ENCODE measurements at regions not wholly inside any gene's neighbourhood (a gene's known extent, or its start where the extent isn't known, plus 50 kb on each side); places are given as distances from the start of the nearest gene placed in this dataset.

DNA sequence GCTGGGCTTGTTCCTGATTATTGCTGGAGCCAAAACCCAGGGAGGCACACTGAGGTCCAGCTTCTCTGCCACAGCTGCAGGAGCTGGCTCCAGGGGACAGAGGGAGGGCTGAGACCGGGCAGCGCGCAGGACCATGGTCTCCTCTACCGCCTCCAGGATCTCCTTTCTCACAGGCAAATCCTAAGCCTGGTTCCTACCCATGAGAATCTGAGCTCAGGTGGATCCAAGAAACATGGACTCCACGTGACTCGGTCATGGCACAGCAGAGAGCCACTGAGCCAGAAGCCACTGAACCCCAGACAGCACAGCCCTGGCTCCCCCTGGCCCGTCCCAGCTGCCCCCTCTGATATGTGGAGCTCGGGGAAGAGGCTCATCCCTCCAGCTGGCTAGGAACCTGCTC, 653.4 kb upstream of the ID2 start:
- TF ChIP-seq POLR2A (IDR thresholded peaks at IDR 0.05; ENCODE audit: low read depth, low read length) (no peak), SPI1 (IDR thresholded peaks at IDR 0.05; ENCODE audit: low read depth, low read length) (no peak), POLR2AphosphoS5 (IDR thresholded peaks at IDR 0.05; ENCODE audit: low read depth, low read length) (no peak), TAF1 (IDR thresholded peaks at IDR 0.05; ENCODE audit: low read depth, low read length) (no peak)

All from GM12891 (cell line).